HEK293T (cell line): ENCODE measurements at regions not wholly inside any gene's neighbourhood (a gene's known extent, or its start where the extent isn't known, plus 50 kb on each side); places are given as distances from the start of the nearest gene placed in this dataset.

ENCODE experiments used
- CTCF ChIA-PET: fragments of 350-600 bp; formaldehyde crosslinking; extraction: SDS; loops from one replicate; lab custom pipeline; 2021; ENCODE audit warnings: antibody characterized with exemption, inconsistent platforms; lab: Yijun Ruan, JAX
- POLR2A ChIA-PET: fragments of 350-600 bp; formaldehyde crosslinking; extraction: SDS; loops from one replicate; lab custom pipeline; 2020; ENCODE audit warnings: antibody characterized with exemption, inconsistent platforms; lab: Yijun Ruan, JAX
- DNase-seq: peaks from one replicate; pipeline ENCODE4 v3.0.0; 2012; ENCODE audit warnings: mixed read lengths; ENCODE audit errors: extremely low spot score
- ARNT ChIP-seq: fragments of 450-650 bp; IDR thresholded peaks from 2 replicates; pipeline ENCODE4 v1.6.1; 2017; ENCODE audit warnings: mild to moderate bottlenecking
- BHLHE40 ChIP-seq: fragments of 450-650 bp; IDR thresholded peaks from 2 replicates; pipeline ENCODE4 v1.6.1; 2016; ENCODE audit warnings: mild to moderate bottlenecking, moderate library complexity, borderline replicate concordance
- CTBP1 ChIP-seq: fragments of 450-650 bp; IDR thresholded peaks from 2 replicates; pipeline ENCODE4 v1.6.1; 2016; ENCODE audit warnings: borderline replicate concordance
- ELF4 ChIP-seq: fragments of 450-650 bp; IDR thresholded peaks from 2 replicates; pipeline ENCODE4 v1.6.1; 2017; ENCODE audit warnings: antibody characterized with exemption
- FOXA1 ChIP-seq: fragments of 450-650 bp; IDR thresholded peaks from 2 replicates; pipeline ENCODE4 v1.6.1; 2016; ENCODE audit warnings: mild to moderate bottlenecking
- FOXK2 ChIP-seq: fragments of 450-650 bp; IDR thresholded peaks from 2 replicates; pipeline ENCODE4 v1.6.1; 2016; ENCODE audit warnings: mild to moderate bottlenecking
- FOXM1 ChIP-seq: fragments of 450-650 bp; IDR thresholded peaks from 2 replicates; pipeline ENCODE4 v1.6.1; 2017; ENCODE audit warnings: mild to moderate bottlenecking, borderline replicate concordance
- HDGF ChIP-seq: fragments of 450-650 bp; IDR thresholded peaks from 2 replicates; pipeline ENCODE4 v1.6.1; 2017; ENCODE audit warnings: antibody characterized with exemption, borderline replicate concordance
- L3MBTL2 ChIP-seq: fragments of 450-650 bp; conservative IDR thresholded peaks from 2 replicates; pipeline ENCODE4 v1.6.1; 2016; ENCODE audit warnings: mild to moderate bottlenecking
- LEF1 ChIP-seq: fragments of 450-650 bp; IDR thresholded peaks from 2 replicates; pipeline ENCODE4 v1.6.1; 2017; ENCODE audit warnings: mild to moderate bottlenecking, borderline replicate concordance
- NFRKB ChIP-seq: fragments of 450-650 bp; IDR thresholded peaks from 2 replicates; pipeline ENCODE4 v1.6.1; 2016; ENCODE audit warnings: mild to moderate bottlenecking, moderate library complexity
- PKNOX1 ChIP-seq: fragments of 450-650 bp; IDR thresholded peaks from 2 replicates; pipeline ENCODE4 v1.6.1; 2016
- SP1 ChIP-seq: fragments of 450-650 bp; IDR thresholded peaks from 2 replicates; pipeline ENCODE4 v1.6.1; 2017
- SUZ12 ChIP-seq: fragments of 450-650 bp; IDR thresholded peaks from 2 replicates; pipeline ENCODE4 v1.6.1; 2016; ENCODE audit warnings: mild to moderate bottlenecking
- TARDBP ChIP-seq: fragments of 450-650 bp; IDR thresholded peaks from 2 replicates; pipeline ENCODE4 v1.6.1; 2016
- ZNF384 ChIP-seq: fragments of 450-650 bp; IDR thresholded peaks from 2 replicates; pipeline ENCODE4 v1.6.1; 2016

- ChIA-PET POLR2A (no interaction called here), CTCF (no interaction called here)
- no peak for TF ChIP-seq BHLHE40
- TF ChIP-seq HDGF = no peak
- no peak for TF ChIP-seq SUZ12
- no peak for TF ChIP-seq SP1
- no peak for TF ChIP-seq ARNT
- TF ChIP-seq CTBP1 = no peak
- TF ChIP-seq FOXA1 = no peak
- TF ChIP-seq PKNOX1 = no peak
- TF ChIP-seq TARDBP = no peak
- TF ChIP-seq NFRKB = no peak
- no peak for TF ChIP-seq FOXM1
- no peak for TF ChIP-seq L3MBTL2
- TF ChIP-seq FOXK2 = no peak
- no peak for TF ChIP-seq ZNF384
- no peak for TF ChIP-seq ELF4
- no peak for TF ChIP-seq LEF1
- no peak for DNase-seq
Observed at GRCh38 chr3:7917443-7918151, 584.0 kb upstream of the LMCD1 start.

GRCh38 chr3:7920211-7920610, 581.4 kb upstream of the LMCD1 start:
- CTCF ChIA-PET = interaction anchor here (0.5 kb wide), 1 partner anchor 45 kb away, joined by 3 read pairs; no protein-coding TSS in a partner anchor
- DNase-seq = no peak
- POLR2A ChIA-PET = no interaction called here
- TF ChIP-seq SUZ12 (no peak), SP1 (no peak), LEF1 (no peak), FOXM1 (no peak), TARDBP (no peak), PKNOX1 (no peak), ELF4 (no peak), FOXK2 (no peak), L3MBTL2 (no peak), HDGF (no peak), NFRKB (no peak), ARNT (no peak), ZNF384 (no peak), CTBP1 (no peak), FOXA1 (no peak), BHLHE40 (no peak)

GRCh38 chr3:7924228-7924627, 577.4 kb upstream of the LMCD1 start:
- CTCF ChIA-PET = no interaction called here
- no peak for DNase-seq
- no peak for TF ChIP-seq FOXK2
- TF ChIP-seq TARDBP = no peak
- POLR2A ChIA-PET = no interaction called here

- TF ChIP-seq L3MBTL2 (no peak), ELF4 (no peak), ZNF384 (no peak), PKNOX1 (no peak), SP1 (no peak), LEF1 (no peak), FOXK2 (no peak), CTBP1 (no peak), BHLHE40 (no peak), FOXM1 (no peak), HDGF (no peak), NFRKB (no peak), TARDBP (no peak)
- CTCF ChIA-PET = no interaction called here
- DNase-seq = no peak
- POLR2A ChIA-PET = no interaction called here
Observed at GRCh38 chr3:7927015-7927414, 574.6 kb upstream of the LMCD1 start.

- no peak for TF ChIP-seq BHLHE40
- TF ChIP-seq TARDBP = no peak
- no peak for TF ChIP-seq FOXA1
- TF ChIP-seq FOXK2 = no peak
- no peak for TF ChIP-seq CTBP1
- TF ChIP-seq SP1 = no peak
- no peak for TF ChIP-seq ELF4
- no peak for DNase-seq
- ChIA-PET CTCF (no interaction called here), POLR2A (no interaction called here)
Observed at GRCh38 chr3:7927864-7928263, 573.8 kb upstream of the LMCD1 start.

- no peak for TF ChIP-seq LEF1
- no peak for TF ChIP-seq FOXM1
- TF ChIP-seq HDGF = no peak
- TF ChIP-seq SP1 = no peak
- TF ChIP-seq SUZ12 = no peak
- TF ChIP-seq ZNF384 = no peak
- TF ChIP-seq L3MBTL2 = no peak
- TF ChIP-seq NFRKB = no peak
- no peak for TF ChIP-seq PKNOX1
- no peak for TF ChIP-seq BHLHE40
- TF ChIP-seq FOXK2 = no peak
- TF ChIP-seq ARNT = no peak
- no peak for TF ChIP-seq ELF4
- no peak for TF ChIP-seq CTBP1
- TF ChIP-seq FOXA1 = no peak
- TF ChIP-seq TARDBP = no peak
- POLR2A ChIA-PET = no interaction called here
- DNase-seq = no peak
- CTCF ChIA-PET = no interaction called here
Observed at GRCh38 chr3:7929319-7929889, 572.2 kb upstream of the LMCD1 start.
